Lower leg skin (tissue), 4 donors: ENCODE measurements at regions not wholly inside any gene's neighbourhood (a gene's known extent, or its start where the extent isn't known, plus 50 kb on each side); places are given as distances from the start of the nearest gene placed in this dataset.

Source experiments
- DNase-seq, 2 donors: peaks; one replicate each; pipeline ENCODE4 v3.0.0-alpha.2; 2019; ENCODE audit warnings: low spot score in 2 of 2
- H3K4me3 ChIP-seq: fragments of 200-600 bp; sonication (generic); 2 replicates; pipeline ENCODE4 v1.5.1; 2017; ENCODE audit warnings: mild to moderate bottlenecking, low read depth; ENCODE audit not compliant: poor library complexity, severe bottlenecking
- POLR2A ChIP-seq, 2 donors: fragments of 450-650 bp; IDR thresholded peaks; one replicate each; pipeline ENCODE4 v1.6.1; 2016 to 2017; ENCODE audit warnings: antibody characterized with exemption in 2 of 2, mild to moderate bottlenecking in 1 of 2, moderate library complexity in 1 of 2
- WGBS, 2 donors: methylation state at CpG; one replicate each; pipeline ENCODE4 v1.1.5; 2018; 5-methylcytosine and 5-hydroxymethylcytosine counted together
- intact Hi-C: fragments of 100-400 bp; cut with DNase I; formaldehyde crosslinking; loops from one replicate; pipeline ENCODE4 v1.15.0; 2023; ENCODE audit warnings: low total_unique reads
- TF ChIP-seq, protein P1 (sequence below), 3 donors: fragments of 450-650 bp; IDR thresholded peaks; one replicate each; pipeline ENCODE4 v1.5.1; 2016; ENCODE audit warnings: antibody characterized with exemption in 3 of 3, mild to moderate bottlenecking in 3 of 3, moderate library complexity in 2 of 3

DNA sequence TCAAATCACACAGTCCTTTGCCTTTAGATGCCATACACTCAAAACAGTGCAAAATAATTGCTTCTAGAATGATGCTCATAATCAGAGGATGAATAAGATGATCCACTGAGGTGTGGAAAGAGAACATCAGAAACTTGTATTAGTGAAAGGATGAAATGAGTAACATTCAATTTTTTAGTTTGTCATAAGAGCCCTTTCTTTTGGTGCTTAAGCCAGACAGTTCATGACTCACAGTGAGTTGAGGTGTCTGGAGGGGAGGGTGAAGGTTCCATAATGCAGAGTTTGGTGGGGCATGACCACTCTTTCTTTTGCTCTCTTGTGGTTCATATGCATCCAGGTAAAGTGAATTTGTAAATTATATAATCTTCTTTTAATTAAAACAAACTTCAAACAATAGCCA is 415.0 kb upstream of the CELF4 start:
- DNase-seq = no peak
- intact Hi-C loops = no loop called here
- no peak overlapping the region for H3K4me3 ChIP-seq
- no peak for TF ChIP-seq POLR2A (IDR thresholded peaks at IDR 0.05)

DNA sequence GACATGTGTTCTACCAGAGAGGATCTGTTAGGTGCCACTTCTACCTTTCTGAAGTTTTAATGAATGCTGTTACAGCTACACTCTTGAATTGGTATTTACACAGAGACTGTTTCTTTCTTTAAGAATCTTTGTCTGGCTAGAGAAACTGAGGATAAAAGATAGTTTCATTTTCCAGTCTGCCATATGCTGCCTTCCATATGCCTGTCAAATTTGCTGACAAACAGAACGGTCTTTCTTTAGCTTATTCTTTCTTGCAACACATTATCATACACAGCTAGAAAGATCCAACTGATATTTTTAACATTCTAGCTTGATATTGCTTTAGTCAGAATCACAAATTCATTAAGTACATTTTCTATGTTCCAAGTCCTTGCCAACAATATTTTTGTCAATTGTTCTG is 409.8 kb upstream of the CELF4 start:
- intact Hi-C loops = no loop called here
- no peak overlapping the region for H3K4me3 ChIP-seq
- WGBS, 2 donors = 85% methylated on average over 1 of the region's 1 CpG
- DNase-seq = no peak
- TF ChIP-seq, protein P1, sequence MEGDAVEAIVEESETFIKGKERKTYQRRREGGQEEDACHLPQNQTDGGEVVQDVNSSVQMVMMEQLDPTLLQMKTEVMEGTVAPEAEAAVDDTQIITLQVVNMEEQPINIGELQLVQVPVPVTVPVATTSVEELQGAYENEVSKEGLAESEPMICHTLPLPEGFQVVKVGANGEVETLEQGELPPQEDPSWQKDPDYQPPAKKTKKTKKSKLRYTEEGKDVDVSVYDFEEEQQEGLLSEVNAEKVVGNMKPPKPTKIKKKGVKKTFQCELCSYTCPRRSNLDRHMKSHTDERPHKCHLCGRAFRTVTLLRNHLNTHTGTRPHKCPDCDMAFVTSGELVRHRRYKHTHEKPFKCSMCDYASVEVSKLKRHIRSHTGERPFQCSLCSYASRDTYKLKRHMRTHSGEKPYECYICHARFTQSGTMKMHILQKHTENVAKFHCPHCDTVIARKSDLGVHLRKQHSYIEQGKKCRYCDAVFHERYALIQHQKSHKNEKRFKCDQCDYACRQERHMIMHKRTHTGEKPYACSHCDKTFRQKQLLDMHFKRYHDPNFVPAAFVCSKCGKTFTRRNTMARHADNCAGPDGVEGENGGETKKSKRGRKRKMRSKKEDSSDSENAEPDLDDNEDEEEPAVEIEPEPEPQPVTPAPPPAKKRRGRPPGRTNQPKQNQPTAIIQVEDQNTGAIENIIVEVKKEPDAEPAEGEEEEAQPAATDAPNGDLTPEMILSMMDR (IDR thresholded peaks at IDR 0.05) = no peak
- no peak for TF ChIP-seq POLR2A (IDR thresholded peaks at IDR 0.05)

DNA sequence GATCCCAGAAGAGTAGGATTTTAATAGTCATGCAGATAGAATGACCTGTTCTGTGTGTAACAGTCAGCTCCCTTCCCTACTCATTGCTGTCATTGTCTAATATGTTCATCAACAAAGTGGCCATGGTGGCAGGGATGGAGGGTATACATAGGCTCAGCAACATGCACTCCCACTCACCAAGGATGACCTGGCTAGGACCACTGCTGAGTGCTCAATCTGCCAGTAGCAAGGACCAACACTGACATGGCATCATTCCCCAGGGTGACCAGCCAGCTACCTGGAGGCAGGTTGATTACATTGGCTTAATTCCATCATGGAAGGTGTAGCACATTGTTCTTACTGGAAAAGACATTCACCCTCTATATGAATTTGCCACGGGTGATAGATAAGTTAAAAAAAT is 401.7 kb upstream of the CELF4 start:
- WGBS, 2 donors = 40 to 43% methylated on average over 1 of the region's 1 CpG
- TF ChIP-seq POLR2A (IDR thresholded peaks at IDR 0.05) = no peak
- TF ChIP-seq, protein P1 (IDR thresholded peaks at IDR 0.05) = no peak
- intact Hi-C loops = no loop called here
- H3K4me3 ChIP-seq = no peak overlapping the region
- no peak for DNase-seq

DNA sequence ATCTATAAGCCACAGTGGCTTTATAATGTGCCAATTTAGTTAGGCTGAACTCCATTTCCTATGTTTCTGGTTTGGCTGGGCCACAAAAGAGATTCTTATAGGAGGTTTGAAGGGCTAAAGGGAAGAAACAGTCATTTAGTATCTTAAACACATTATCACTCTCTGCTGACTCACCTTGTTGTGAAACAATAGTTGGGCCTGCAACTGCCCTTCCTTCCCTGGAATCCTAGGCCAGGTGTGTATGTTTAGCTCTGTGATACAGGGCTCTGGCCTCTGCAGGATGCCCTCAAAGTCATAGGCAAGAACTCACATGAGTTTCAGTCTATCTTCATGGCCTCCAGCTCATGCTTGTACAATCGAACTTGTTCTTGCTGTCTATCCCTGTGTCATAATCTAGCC is 400.0 kb upstream of the CELF4 start:
- 70 to 79% methylated on average over 1 of the region's 1 CpG for WGBS, 2 donors
- intact Hi-C loops = no loop called here
- no peak for TF ChIP-seq POLR2A (IDR thresholded peaks at IDR 0.05)
- TF ChIP-seq, protein P1 (IDR thresholded peaks at IDR 0.05) = no peak

DNA sequence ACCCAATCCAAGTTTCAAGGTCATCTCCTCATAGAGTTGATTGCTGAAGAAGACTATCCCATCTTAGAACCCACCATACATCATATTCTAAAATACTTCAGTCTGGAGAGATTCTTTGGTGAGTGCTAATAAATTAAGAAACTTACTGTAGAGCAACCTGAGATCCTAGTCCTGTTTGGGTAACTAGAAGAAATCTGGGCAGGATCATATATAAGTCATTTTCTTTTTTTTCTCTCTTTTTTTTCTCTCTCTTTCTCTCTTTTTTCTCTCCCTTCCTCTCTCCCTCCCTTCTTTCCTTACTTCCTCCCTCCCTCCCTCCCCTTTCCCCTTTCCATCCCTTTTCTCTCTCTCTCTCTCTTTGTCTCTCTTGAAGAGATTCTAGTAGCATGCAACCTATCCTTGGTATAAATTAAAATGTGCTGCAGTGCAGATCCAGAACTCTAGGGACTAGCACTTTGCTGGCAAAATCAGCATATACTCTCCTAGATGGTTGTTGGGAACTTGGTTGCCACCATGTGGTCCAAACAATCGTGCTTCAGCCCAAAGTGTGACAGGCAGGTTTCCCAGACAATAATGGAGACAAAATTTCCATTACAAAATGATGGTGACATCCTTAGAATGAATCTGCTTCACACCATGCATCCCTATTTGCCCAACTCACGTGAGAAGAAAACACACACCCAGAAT is 399.4 kb upstream of the CELF4 start:
- 48 to 63% methylated on average over 2 of the region's 2 CpGs for WGBS, 2 donors
- TF ChIP-seq POLR2A (IDR thresholded peaks at IDR 0.05) = no peak
- TF ChIP-seq, protein P1 (IDR thresholded peaks at IDR 0.05) = no peak
- no peak for DNase-seq
- intact Hi-C loops = no loop called here
- no peak overlapping the region for H3K4me3 ChIP-seq

More for the DNA sequence above, 400.0 kb upstream of the CELF4 start:
- H3K4me3 ChIP-seq = no peak overlapping the region
- DNase-seq = no peak

DNA sequence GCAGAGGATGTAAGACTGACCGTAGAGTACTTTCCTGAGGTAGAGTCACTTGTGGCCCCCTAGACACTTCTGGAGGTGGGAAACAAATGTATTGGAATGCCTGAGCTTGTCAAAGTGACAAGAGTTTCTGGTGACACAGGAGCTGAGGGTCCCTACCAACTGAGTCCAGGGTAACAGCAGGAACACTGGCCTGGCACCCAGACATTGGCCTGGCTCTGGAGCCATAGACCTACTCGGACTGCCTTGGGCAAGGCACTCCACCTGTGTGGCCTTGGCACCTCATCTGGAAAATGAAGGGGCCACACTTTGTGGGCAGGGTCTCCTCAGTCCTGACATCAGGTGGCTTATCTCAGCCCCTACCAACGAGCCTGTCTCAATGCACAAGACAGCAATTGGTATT is 398.2 kb upstream of the CELF4 start:
- H3K4me3 ChIP-seq = no peak overlapping the region
- intact Hi-C loops = no loop called here
- no peak for DNase-seq
- 68 to 70% methylated on average over 3 of the region's 3 CpGs for WGBS, 2 donors
- no peak for TF ChIP-seq POLR2A (IDR thresholded peaks at IDR 0.05)

DNA sequence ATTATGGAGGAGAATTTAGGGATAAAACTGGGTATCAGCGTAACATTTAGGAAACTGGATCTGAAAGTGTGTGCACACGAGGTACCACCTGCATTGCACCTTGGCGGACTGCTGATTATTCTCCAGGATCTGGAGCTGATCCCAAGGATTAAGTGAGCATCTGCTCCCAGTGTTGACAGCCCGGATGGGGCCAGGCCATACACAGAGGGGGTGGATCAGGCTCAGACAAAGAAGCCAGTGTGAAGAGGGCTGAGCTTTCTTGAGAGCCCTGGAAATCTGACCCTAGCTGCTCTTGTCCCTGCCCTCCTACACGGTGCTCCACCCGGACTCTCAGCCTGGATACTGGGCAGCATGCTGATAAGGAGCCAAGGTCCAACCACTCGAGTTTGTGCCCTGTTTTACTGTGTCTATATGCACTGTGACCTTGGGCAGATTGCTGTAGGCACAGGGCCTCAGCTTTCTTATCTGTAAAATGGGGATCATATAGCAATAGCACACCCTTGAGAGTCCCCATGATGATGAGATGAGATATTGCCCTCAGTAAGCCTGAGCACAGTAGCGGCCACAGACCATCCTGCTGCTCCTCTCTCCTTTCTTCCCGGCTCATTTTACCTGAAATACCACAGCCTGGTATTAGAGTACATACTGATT is 396.8 kb upstream of the CELF4 start:
- no peak for DNase-seq
- no peak overlapping the region for H3K4me3 ChIP-seq
- intact Hi-C loops = no loop called here
- TF ChIP-seq, protein P1 (IDR thresholded peaks at IDR 0.05) = no peak
- WGBS, 2 donors = 47 to 51% methylated on average over 9 of the region's 9 CpGs
